Hepatocyte (in vitro differentiated cells): ENCODE measurements at regions not wholly inside any gene's neighbourhood (a gene's known extent, or its start where the extent isn't known, plus 50 kb on each side); places are given as distances from the start of the nearest gene placed in this dataset.

Source experiments
- DNase-seq: peaks from one replicate; pipeline ENCODE4 v3.0.0-alpha.2; 2016; ENCODE audit warnings: low spot score
- H2AFZ ChIP-seq: fragments of 200-600 bp; sonication (generic); 2 replicates; pipeline ENCODE4 v1.6.0; 2016; ENCODE audit warnings: antibody characterized with exemption, mild to moderate bottlenecking
- H3K27ac ChIP-seq: fragments of 200-600 bp; sonication (generic); 2 replicates; pipeline ENCODE4 v1.5.1; 2016; ENCODE audit warnings: mild to moderate bottlenecking
- H3K27me3 ChIP-seq: fragments of 200-600 bp; sonication (generic); 2 replicates; pipeline ENCODE4 v1.6.1; 2016
- H3K36me3 ChIP-seq: fragments of 200-600 bp; sonication (generic); replicated peaks from 2 replicates; pipeline ENCODE4 v1.5.1; 2016; ENCODE audit warnings: low read depth; ENCODE audit not compliant: insufficient read depth
- H3K4me1 ChIP-seq: fragments of 200-600 bp; sonication (generic); 2 replicates; pipeline ENCODE4 v1.5.1; 2016; ENCODE audit warnings: mild to moderate bottlenecking, moderate library complexity; ENCODE audit not compliant: insufficient read depth
- H3K4me2 ChIP-seq: fragments of 200-600 bp; sonication (generic); 2 replicates; pipeline ENCODE4 v1.6.0; 2016
- H3K4me3 ChIP-seq: fragments of 200-600 bp; sonication (generic); 2 replicates; pipeline ENCODE4 v1.5.1; 2016; ENCODE audit warnings: mild to moderate bottlenecking
- H3K79me2 ChIP-seq: fragments of 200-600 bp; sonication (generic); 2 replicates; pipeline ENCODE4 v1.6.0; 2017; ENCODE audit warnings: mild to moderate bottlenecking
- H3K9me2 ChIP-seq: fragments of 200-600 bp; sonication (generic); replicated peaks from 2 replicates; pipeline ENCODE4 v1.6.0; 2017; ENCODE audit warnings: mild to moderate bottlenecking; ENCODE audit not compliant: insufficient read depth
- H3K9me3 ChIP-seq: fragments of 200-600 bp; sonication (generic); 2 replicates; pipeline ENCODE4 v1.5.1; 2016; ENCODE audit warnings: low read depth, mild to moderate bottlenecking
- H4K20me1 ChIP-seq: fragments of 200-600 bp; sonication (generic); 2 replicates; pipeline ENCODE4 v1.6.0; 2016; ENCODE audit warnings: mild to moderate bottlenecking; ENCODE audit not compliant: insufficient read depth, poor library complexity, severe bottlenecking
- CTCF ChIP-seq: fragments of 200-600 bp; sonication (generic); IDR thresholded peaks from 2 replicates; pipeline ENCODE4 v1.5.1; 2016; ENCODE audit warnings: antibody characterized with exemption, mild to moderate bottlenecking; ENCODE audit not compliant: poor library complexity
- EZH2 ChIP-seq: fragments of 200-600 bp; sonication (generic); IDR thresholded peaks from 2 replicates; pipeline ENCODE4 v1.6.1; 2016; ENCODE audit warnings: antibody characterized with exemption, mild to moderate bottlenecking, borderline replicate concordance
- EZH2phosphoT487 ChIP-seq: fragments of 200-600 bp; sonication (generic); IDR thresholded peaks from one replicate; pipeline ENCODE4 v1.6.1; 2018; ENCODE audit warnings: antibody characterized with exemption, mild to moderate bottlenecking, low read depth, moderate library complexity; ENCODE audit not compliant: unreplicated experiment, severe bottlenecking
- WGBS: methylation state at CpG from one replicate; pipeline ENCODE4 v1.1.6; 2016; ENCODE audit warnings: low lambda C conversion rate; ENCODE audit errors: missing lambda C conversion rate; 5-methylcytosine and 5-hydroxymethylcytosine counted together

GRCh38 chrX:10761447-10761846, 141.1 kb upstream of the MID1 start:
- DNase-seq, result no peak
- H3K9me3 ChIP-seq, result no peaks in the 10 kb centered on the region
- H2AFZ ChIP-seq, result no peak overlapping the region
- TF ChIP-seq EZH2 (no peak), EZH2phosphoT487 (no peak), CTCF (no peak)
- no peak overlapping the region for H3K27ac ChIP-seq
- H3K4me1 ChIP-seq, result no peaks in the 10 kb centered on the region
- no peak overlapping the region for H3K4me3 ChIP-seq
- no peaks in the 10 kb centered on the region for H3K36me3 ChIP-seq
- H3K79me2 ChIP-seq, result no peaks in the 10 kb centered on the region
- no peaks in the 10 kb centered on the region for H4K20me1 ChIP-seq
- 59% methylated on average over 1 of the region's 1 CpG for WGBS
- H3K4me2 ChIP-seq, result no peak overlapping the region
- H3K27me3 ChIP-seq, result no peaks in the 10 kb centered on the region
- H3K9me2 ChIP-seq, result no peaks in the 10 kb centered on the region

- peak overlapping the region; percentile 13 for H2AFZ ChIP-seq
- no peaks in the 10 kb centered on the region for H3K36me3 ChIP-seq
- H3K27me3 ChIP-seq, result no peaks in the 10 kb centered on the region
- H3K4me2 ChIP-seq, result peak overlapping the region; percentile 61
- peak overlapping the region; percentile 72 for H3K27ac ChIP-seq
- no peak for TF ChIP-seq EZH2
- TF ChIP-seq EZH2phosphoT487, result no peak
- peak; percentile 45 for TF ChIP-seq CTCF
- peak; percentile 33 for DNase-seq
- H3K4me3 ChIP-seq, result no peak overlapping the region
- H3K9me2 ChIP-seq, result no peaks in the 10 kb centered on the region
- peaks cover 4% of the 10 kb centered on the region for H3K4me1 ChIP-seq
- no peaks in the 10 kb centered on the region for H3K79me2 ChIP-seq
- H3K9me3 ChIP-seq, result no peaks in the 10 kb centered on the region
- WGBS, result 30% methylated on average over 3 of the region's 3 CpGs
- no peaks in the 10 kb centered on the region for H4K20me1 ChIP-seq
Observed at GRCh38 chrX:10769195-10769594, 148.8 kb upstream of the MID1 start.

- TF ChIP-seq EZH2phosphoT487 (no peak), EZH2 (no peak), CTCF (no peak)
- peak overlapping the region; percentile 61 for H3K4me2 ChIP-seq
- H2AFZ ChIP-seq, result peak overlapping the region; percentile 13
Observed at GRCh38 chrX:10769696-10770619, 149.6 kb upstream of the MID1 start.

More at GRCh38 chrX:10769696-10770619, 149.6 kb upstream of the MID1 start:
- Histone ChIP-seq H3K9me3 (no peaks in the 10 kb centered on the region), H3K4me3 (no peak overlapping the region), H3K27ac (peak overlapping the region; percentile 72), H3K27me3 (no peaks in the 10 kb centered on the region), H3K79me2 (no peaks in the 10 kb centered on the region), H3K4me1 (peaks cover 4% of the 10 kb centered on the region), H3K36me3 (no peaks in the 10 kb centered on the region), H4K20me1 (no peaks in the 10 kb centered on the region), H3K9me2 (no peaks in the 10 kb centered on the region)
- peak; percentile 14 for DNase-seq
- 50% methylated on average over 9 of the region's 9 CpGs for WGBS
